ENCODE measurements at regions not wholly inside any gene's neighbourhood (a gene's known extent, or its start where the extent isn't known, plus 50 kb on each side); places are given as distances from the start of the nearest gene placed in this dataset.

DNA sequence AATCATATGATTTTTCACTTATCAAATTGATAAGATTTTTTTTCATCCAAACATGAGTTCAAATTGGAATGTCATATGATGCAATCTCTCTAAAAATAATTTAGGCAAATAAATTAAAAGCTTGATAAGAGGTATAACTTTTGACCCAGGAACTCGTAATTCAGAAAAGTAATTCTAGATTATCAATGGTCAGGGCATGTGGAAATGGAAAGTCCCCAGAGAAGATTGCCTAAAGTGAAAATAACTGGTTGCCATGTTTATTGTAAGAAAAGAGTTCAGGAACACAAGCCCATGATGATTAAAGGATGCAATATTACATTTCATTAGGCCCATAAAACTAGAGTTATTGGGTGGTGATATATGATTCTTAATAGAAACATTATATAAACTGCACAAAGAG is 1514.8 kb downstream of the SI start:
- TF ChIP-seq CTCF (IDR thresholded peaks at IDR 0.05), result no peak
- no peak for TF ChIP-seq POLR2A (IDR thresholded peaks at IDR 0.05)

Measured in heart left ventricle (tissue), 13 donors.